ENCODE measurements at regions not wholly inside any gene's neighbourhood (a gene's known extent, or its start where the extent isn't known, plus 50 kb on each side); places are given as distances from the start of the nearest gene placed in this dataset.
"Not testable (repeated sequence)": the region's sequence is repeated elsewhere in the genome, so short reads cannot be mapped to it uniquely, and the experiment has no call there.

- Histone ChIP-seq H3K27ac (no peak overlapping the region), H3K9me3 (peaks cover 0 to 9% (median 0%) of the 10 kb centered on the region in 3 donors), H3K27me3 (no peaks in the 10 kb centered on the region), H3K36me3 (no peaks in the 10 kb centered on the region), H3K4me1 (no peaks in the 10 kb centered on the region), H3K4me3 (no peak overlapping the region)
- 58 to 68% methylated on average over 7 of the region's 8 CpGs for WGBS, 2 donors (ENCODE audit: low coverage in 1 of 2)
- no peak for TF ChIP-seq POLR2AphosphoS5 (IDR thresholded peaks at IDR 0.05)
- TF ChIP-seq CTCF (IDR thresholded peaks at IDR 0.05): no peak
- TF ChIP-seq POLR2A (IDR thresholded peaks at IDR 0.05): no peak
- no peak for TF ChIP-seq EP300 (IDR thresholded peaks at IDR 0.05)
- peak; percentile 50 for ATAC-seq
Observed at GRCh38 chr2:33909945-33910695, 311.0 kb upstream of the FAM98A start.

GRCh38 chr2:33907866-33908265 is 308.8 kb upstream of the FAM98A start:
- no peak for TF ChIP-seq POLR2AphosphoS5 (IDR thresholded peaks at IDR 0.05)
- no peak for TF ChIP-seq EP300 (IDR thresholded peaks at IDR 0.05)
- TF ChIP-seq CTCF (IDR thresholded peaks at IDR 0.05): no peak
- TF ChIP-seq POLR2A (IDR thresholded peaks at IDR 0.05): no peak
- Histone ChIP-seq H3K36me3 (no peaks in the 10 kb centered on the region), H3K4me3 (no peak overlapping the region), H3K4me1 (no peaks in the 10 kb centered on the region), H3K27ac (no peak overlapping the region), H3K27me3 (no peaks in the 10 kb centered on the region), H3K9me3 (no peaks in the 10 kb centered on the region)
- 38 to 64% methylated on average over 2 of the region's 2 CpGs for WGBS, 2 donors (ENCODE audit: low coverage in 1 of 2)
- no peak for ATAC-seq

GRCh38 chr2:33906129-33906528 is 307.0 kb upstream of the FAM98A start:
- not testable (repeated sequence) for H3K27ac ChIP-seq, H3K36me3 ChIP-seq, ATAC-seq, H3K4me3 ChIP-seq, H3K4me1 ChIP-seq, H3K27me3 ChIP-seq, H3K9me3 ChIP-seq
- WGBS, 2 donors (ENCODE audit: low coverage in 1 of 2): 100% methylated on average over 1 of the region's 1 CpG; no CpG with 5 or more reads in 1 of the 2 donors

- WGBS, 2 donors (ENCODE audit: low coverage in 1 of 2): 79 to 91% methylated on average over 4 of the region's 4 CpGs
- no peak for TF ChIP-seq EP300 (IDR thresholded peaks at IDR 0.05)
- TF ChIP-seq CTCF (IDR thresholded peaks at IDR 0.05): no peak
- no peak for TF ChIP-seq POLR2AphosphoS5 (IDR thresholded peaks at IDR 0.05)
- no peak for TF ChIP-seq POLR2A (IDR thresholded peaks at IDR 0.05)
- H3K36me3 ChIP-seq: no peaks in the 10 kb centered on the region
- H3K4me3 ChIP-seq: no peak overlapping the region
- H3K27me3 ChIP-seq: no peaks in the 10 kb centered on the region
- no peak for ATAC-seq
- no peak overlapping the region for H3K27ac ChIP-seq
- no peaks in the 10 kb centered on the region for H3K4me1 ChIP-seq
- no peaks in the 10 kb centered on the region for H3K9me3 ChIP-seq
Observed at GRCh38 chr2:33904801-33905200, 305.7 kb upstream of the FAM98A start.

- H3K4me3 ChIP-seq: no peak overlapping the region
- no peak overlapping the region for H3K27ac ChIP-seq
- ATAC-seq: no peak
- H3K27me3 ChIP-seq: no peaks in the 10 kb centered on the region
- no peaks in the 10 kb centered on the region for H3K36me3 ChIP-seq
- WGBS, 2 donors (ENCODE audit: low coverage in 1 of 2): no CpG with 5 or more reads among the region's 21 CpGs
- TF ChIP-seq POLR2AphosphoS5 (IDR thresholded peaks at IDR 0.05) (no peak), CTCF (IDR thresholded peaks at IDR 0.05) (no peak), POLR2A (IDR thresholded peaks at IDR 0.05) (no peak), EP300 (IDR thresholded peaks at IDR 0.05) (no peak)
- H3K9me3 ChIP-seq: no peaks in the 10 kb centered on the region
- H3K4me1 ChIP-seq: no peaks in the 10 kb centered on the region
Observed at GRCh38 chr2:33903701-33904100, 304.6 kb upstream of the FAM98A start.
